ENCODE measurements at regions not wholly inside any gene's neighbourhood (a gene's known extent, or its start where the extent isn't known, plus 50 kb on each side); places are given as distances from the start of the nearest gene placed in this dataset.

- DNase-seq: no peak
Observed at GRCh38 chr16:85258166-85258565, 145.9 kb upstream of the CIBAR2 start.

- no peak for DNase-seq
Observed at GRCh38 chr16:85258629-85259028, 146.4 kb upstream of the CIBAR2 start.

GRCh38 chr16:85259115-85259831, 147.0 kb upstream of the CIBAR2 start:
- no peak for DNase-seq

GRCh38 chr16:85259832-85260167, 147.5 kb upstream of the CIBAR2 start:
- DNase-seq: no peak

- DNase-seq: no peak
Observed at GRCh38 chr16:85261204-85261603, 148.9 kb upstream of the CIBAR2 start.

GRCh38 chr16:85261657-85262557, 149.6 kb upstream of the CIBAR2 start:
- DNase-seq: peak in 1 of 2 donors; percentile 6

GRCh38 chr16:85262558-85263238, 150.4 kb upstream of the CIBAR2 start:
- DNase-seq: no peak

- no peak for DNase-seq
Observed at GRCh38 chr16:85263239-85263585, 150.9 kb upstream of the CIBAR2 start.

GRCh38 chr16:85264752-85265151, 152.5 kb upstream of the CIBAR2 start:
- DNase-seq: no peak

- no peak for DNase-seq
Observed at GRCh38 chr16:85265161-85265784, 153.0 kb upstream of the CIBAR2 start.

- DNase-seq: no peak
Observed at GRCh38 chr16:85265810-85266209, 153.5 kb upstream of the CIBAR2 start.

GRCh38 chr16:85266857-85267256, 154.6 kb upstream of the CIBAR2 start:
- DNase-seq: no peak

GRCh38 chr16:85267414-85267945, 155.2 kb upstream of the CIBAR2 start:
- no peak for DNase-seq

GRCh38 chr16:85269165-85269564, 156.9 kb upstream of the CIBAR2 start:
- DNase-seq: no peak

GRCh38 chr16:85270374-85270773, 158.1 kb upstream of the CIBAR2 start:
- no peak for DNase-seq

GRCh38 chr16:85271198-85271597, 158.9 kb upstream of the CIBAR2 start:
- no peak for DNase-seq

GRCh38 chr16:85273293-85273692, 161.0 kb upstream of the CIBAR2 start:
- DNase-seq: no peak

- DNase-seq: no peak
Observed at GRCh38 chr16:85274501-85274900, 162.2 kb upstream of the CIBAR2 start.

GRCh38 chr16:85274924-85275323, 162.7 kb upstream of the CIBAR2 start:
- DNase-seq: no peak

GRCh38 chr16:85275533-85276249, 163.4 kb upstream of the CIBAR2 start:
- DNase-seq: peak; percentile 29 to 53

- no peak for DNase-seq
Observed at GRCh38 chr16:85276258-85276657, 164.0 kb upstream of the CIBAR2 start.

- no peak for DNase-seq
Observed at GRCh38 chr16:85276721-85277120, 164.4 kb upstream of the CIBAR2 start.
